Fibroblast of skin of left biceps (primary cell): ENCODE measurements at regions not wholly inside any gene's neighbourhood (a gene's known extent, or its start where the extent isn't known, plus 50 kb on each side); places are given as distances from the start of the nearest gene placed in this dataset.

Experiments
- DNase-seq, 2 experiments: peaks; one replicate each; pipeline ENCODE4 v3.0.0-alpha.2; 2013; ENCODE audit warnings: low read depth in 2 of 2

DNA sequence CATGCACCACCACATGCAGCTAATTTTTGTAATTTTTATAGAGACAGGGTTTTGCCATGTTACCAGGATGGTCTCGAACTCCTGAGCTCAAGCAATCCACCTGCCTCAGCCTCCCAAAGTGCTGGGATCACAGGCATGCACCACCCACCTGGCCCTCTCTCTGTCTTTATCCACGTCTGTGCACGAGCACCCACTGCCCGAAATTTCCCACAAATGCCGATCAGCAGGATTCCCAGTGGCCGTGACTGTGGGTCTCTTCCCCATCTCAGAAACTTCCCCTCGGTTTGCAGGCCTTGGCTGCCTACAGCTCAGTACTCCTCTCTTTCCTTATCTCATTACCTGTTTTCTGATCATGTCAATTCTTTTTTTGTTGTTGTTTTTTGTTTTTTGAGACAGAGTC lies 217.3 kb downstream of the TTC32 start:
- no peak for DNase-seq

DNA sequence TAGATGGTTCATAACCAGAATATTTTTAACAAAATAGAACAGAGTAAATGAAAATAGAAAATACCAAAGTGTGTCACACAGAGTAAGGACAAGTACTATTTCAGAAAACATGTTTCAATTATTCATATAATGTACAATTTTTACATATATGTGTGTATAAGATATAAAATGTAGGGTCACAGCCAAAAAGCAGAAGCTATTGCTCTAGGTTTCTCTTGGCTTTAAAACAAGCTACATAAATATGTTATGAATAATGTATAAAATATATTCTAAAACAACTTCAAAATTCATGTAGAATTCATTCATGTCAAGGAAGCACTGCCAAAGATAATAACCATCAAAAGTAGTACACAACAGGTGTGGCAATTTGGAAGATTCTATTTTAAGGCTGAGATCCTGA lies 218.2 kb downstream of the TTC32 start:
- no peak for DNase-seq

DNA sequence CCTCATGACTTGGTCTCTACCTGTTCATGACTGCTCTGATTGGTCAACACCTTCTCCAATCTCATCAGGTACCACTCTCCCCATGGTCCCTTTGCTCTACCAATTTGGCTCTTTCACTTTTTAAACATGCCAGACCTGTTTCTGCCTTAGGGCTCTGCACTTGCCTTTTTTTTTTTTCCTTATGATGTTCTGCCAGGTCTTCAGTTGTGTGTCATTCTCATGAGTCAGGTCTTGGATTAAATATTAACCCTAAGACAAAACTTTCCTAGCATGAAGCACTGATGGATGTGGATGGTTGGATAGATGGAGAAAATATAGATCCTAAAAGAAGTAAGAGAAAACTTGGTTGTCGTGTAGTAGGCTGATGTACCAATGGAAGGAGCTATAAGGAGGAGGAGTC lies 219.3 kb downstream of the TTC32 start:
- DNase-seq = no peak

DNA sequence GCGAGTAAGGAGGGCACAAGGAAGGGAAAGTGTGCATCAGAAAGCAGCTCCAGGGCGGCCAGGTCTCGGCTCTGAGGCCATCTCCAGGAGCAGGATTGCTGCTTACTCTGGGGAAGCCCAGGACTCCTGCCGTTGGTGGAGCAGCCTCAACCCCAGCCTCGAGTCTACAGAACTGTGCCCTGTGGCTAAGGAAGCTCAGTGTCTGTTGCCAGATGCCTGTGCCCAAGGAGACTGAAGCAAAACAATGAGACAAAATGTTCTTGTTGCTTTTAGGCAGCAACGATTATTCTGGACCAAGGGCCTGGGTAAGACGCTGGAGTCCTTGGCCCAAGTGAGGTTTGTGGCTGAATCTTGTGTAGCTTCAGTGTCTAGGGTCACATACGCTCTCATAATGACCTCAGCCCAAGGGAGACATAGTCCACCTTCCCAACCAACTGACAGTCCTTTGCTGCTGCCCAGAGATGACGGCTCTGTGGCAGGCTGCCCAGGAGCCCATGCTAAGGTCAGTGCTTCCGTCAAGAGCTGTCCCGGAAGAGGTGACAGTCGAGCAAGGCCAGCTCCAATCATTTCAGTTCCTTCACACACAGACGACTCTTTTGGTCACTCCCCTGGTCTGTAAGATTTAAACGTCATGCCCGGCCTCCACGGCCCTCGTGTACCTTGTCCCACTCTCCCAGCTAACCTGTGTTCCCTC lies 223.8 kb downstream of the TTC32 start:
- DNase-seq = no peak

DNA sequence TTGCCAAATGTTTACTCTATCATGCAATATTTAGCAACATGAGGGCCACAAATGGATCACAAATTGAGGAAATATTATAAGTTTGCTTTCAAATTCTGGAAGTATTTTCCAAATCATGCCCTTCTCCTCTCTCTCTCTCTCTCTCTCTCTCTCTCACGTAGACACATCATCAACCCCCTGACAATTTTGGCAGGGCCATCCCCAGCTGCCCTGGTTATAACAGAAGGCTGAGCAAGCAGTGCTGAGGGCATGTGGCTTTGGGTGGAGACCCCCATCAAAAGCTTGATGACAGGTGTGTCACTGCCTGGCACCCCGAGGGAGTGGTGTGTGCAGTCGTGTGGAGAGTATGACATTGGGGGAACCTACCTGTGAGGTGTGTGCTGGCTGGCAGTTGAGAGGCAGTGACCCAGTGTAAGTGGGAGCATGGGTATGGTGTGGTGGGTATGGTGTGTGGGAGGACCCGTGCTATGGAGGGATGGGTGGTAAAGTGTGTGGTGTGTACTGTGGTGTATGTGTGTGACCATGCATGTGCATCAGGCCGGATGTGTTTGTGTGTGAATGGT lies 224.5 kb downstream of the TTC32 start:
- no peak for DNase-seq

DNA sequence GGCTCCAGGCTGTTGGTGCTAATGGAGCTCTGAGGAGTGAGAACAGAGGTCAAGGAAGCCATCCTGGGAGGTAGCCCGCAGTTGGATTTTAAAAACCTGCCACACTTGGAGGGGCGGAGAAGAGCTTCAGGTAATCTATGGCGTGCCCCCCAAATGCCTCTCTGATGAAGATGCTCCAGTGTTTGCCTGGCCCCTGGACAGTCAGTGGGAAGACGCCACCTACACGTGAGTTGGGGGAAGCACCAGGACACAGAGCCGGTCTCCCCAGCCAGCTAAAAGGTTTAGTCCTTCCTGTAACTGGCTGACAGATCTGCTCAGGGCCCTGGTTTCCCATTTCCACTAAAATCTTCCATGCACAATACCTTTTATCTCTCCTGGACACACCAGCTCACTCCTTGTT lies 225.0 kb downstream of the TTC32 start:
- no peak for DNase-seq

DNA sequence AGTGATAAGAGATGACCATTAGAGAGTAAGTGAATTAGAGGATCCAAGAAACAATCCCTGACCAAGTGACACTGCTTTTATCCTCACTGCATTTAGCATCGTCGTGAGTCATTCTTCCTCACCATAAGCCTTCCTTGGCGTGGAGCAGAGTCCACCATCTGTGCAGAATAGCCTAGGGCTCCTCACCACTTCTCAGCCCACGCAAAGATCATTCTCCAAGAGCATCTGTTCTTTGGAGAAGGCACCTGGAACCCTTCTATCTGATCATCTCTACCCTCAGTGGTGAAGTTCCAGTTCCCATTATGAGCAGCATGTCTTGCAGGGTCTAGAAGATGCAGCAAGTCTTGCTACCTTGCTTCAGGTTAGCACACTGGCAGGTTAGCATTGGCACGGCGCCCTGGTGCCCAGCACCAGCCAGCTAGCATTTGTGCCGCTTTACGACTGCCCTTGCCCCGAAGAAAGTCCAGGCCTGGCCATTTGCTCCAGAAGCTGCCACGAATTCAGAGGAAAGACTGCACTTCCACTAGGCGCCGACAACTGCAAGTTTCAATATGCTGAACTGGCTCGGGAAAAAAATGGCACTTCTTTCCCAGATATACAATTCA lies 225.8 kb downstream of the TTC32 start:
- DNase-seq = no peak

DNA sequence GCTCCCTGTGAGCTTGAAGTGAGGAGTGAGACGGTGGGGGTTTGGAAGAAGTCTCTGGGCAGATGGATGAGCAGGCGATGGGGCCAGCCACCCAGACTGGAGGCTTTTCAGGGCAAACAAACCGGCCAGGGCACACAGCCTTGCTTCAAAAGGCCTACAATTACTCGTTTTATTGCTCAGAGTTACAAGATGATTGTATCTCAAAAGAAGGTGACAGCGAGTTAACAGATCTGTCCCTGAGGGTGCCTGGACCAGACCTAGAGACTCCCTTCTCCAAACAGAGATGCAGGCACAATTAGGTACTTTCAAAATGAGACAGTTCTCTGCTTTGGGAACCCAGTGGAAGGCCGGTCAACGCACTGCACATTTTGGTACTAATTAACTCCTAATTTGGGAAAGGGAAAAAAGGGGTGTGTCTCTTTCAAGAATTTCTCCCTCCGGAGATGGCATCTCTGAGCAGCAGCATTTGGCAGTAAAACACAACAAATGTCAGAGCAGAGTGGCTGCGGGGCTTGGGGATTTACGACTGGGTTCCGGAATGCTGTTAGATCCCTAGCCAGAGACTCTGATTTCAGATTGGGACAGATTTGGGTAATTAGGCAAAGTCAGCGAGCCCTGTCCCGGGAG lies 226.7 kb downstream of the TTC32 start:
- DNase-seq = no peak

DNA sequence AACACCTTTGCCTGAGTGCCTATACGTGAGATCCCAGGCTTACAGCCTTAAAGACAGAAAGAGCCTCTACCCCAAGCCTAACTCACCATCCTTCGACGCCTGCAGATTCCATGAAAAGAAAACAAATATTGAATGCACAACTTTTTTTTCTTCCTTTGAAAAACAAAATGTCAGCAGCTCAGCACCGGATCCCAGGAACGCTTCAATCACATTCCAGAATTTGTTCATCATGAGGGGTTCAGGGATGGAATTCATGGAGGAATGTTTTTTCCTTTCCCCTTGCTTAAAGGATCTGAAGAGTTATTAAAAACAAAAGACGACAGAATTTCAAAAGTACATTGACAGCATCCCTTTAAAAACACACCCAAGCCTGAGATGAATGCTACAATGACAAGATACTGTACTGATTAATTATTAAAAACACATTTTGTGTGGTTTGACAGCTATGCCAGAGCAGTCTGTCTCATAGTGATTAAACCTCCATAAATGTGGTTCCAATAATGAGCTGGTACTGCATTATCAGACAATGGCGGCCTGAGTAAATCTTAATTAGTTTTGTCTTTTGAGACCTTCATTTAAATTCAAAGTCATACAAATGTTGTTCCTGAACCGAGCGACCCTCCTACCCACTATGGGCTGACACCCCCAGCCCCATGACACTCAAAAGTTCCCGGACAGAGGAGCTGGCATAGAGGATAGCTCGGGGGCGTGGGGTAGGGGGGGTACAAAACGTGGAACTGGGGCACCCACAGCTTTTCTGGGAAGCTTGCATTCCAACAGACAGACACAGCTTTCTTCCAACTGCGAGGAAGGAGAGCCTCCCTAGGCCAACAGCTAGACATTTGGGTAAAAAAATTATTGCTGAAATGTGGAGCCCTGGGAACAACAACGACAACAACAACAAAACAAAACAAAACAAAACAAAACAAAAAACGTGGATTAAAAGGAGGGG lies 227.5 kb downstream of the TTC32 start:
- DNase-seq = peak; percentile 78 to 80

DNA sequence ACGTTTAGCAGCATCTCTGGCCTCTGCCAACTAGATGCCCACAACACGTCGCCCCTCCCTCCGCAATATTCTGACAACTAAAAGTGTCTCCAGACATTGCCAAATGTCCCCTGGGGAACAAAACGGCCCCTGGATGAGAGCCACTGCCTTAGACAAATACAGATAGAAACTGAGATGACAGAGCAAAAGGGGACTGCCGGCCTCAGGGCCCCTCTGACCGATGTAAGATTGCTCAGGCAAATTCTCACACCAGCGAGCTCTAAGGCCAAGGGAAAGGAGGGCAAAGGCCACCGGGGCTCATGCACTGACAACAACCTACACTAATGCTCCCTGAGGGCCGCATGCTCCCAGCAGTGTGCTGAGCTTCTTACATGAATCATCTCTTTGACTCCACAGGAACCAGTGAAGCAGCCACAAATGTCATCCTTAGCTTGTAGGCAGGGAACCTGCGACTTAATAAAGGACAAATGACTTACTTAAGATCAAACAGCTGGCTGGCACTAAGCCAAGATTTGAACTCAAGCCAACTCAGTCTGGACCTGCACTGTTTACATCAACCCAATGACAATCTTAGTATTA lies 228.5 kb downstream of the TTC32 start:
- no peak for DNase-seq

DNA sequence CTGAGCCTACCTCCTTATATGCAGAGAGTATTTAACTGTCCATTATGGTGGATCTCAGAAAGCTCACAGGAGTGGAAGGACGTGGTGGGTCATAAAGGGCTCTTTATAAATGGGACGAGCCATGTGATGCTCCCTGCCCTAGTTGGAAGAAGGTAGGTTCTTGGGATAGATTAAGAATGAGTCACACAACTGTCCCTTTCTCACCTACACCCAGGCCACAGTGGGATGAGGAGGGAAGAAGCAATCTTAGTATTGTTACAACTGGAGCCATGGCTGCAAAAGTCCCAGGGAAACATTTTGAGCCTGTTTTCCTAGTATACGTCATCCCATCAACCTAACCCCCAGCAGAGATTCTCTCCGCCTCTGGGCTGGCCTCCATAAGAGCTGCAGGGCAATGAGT lies 229.9 kb downstream of the TTC32 start:
- no peak for DNase-seq

DNA sequence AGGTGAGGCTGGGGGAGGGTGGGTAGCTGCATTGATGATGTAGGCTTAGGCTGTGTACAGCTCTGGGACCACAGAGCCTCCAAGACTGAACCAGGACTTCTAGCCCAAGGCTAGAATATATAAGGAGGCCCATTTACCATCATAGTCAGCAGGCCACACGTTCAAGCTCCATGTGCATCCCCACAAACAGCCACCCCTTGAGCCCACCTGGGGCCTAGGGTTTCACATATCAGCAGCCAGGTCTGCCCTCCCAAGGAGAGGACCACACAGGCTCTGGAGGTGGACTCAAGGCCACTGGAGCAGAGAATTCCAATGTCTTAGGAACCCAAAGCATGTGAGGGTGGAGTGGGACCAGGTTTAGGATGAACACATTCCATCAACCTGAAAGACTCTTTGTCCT lies 230.5 kb downstream of the TTC32 start:
- no peak for DNase-seq

DNA sequence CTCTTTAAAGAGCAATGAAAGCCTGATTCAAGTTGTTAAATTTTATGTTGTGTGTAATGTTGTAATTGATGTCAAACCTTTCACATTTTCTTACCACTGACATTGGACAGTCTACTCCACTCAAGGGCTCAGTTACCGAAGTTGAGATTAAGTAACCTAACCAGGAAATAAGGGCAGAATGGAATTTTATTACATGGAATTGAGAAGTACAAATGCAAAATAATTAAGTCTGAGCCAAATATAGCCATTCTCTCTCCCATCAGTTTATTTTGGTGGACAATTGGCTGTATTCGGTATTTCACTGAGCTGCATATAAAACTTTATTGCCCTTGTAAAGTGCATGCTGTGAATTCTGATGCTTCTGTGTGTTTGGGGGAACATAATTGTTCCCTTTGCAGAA lies 231.5 kb downstream of the TTC32 start:
- DNase-seq = no peak

DNA sequence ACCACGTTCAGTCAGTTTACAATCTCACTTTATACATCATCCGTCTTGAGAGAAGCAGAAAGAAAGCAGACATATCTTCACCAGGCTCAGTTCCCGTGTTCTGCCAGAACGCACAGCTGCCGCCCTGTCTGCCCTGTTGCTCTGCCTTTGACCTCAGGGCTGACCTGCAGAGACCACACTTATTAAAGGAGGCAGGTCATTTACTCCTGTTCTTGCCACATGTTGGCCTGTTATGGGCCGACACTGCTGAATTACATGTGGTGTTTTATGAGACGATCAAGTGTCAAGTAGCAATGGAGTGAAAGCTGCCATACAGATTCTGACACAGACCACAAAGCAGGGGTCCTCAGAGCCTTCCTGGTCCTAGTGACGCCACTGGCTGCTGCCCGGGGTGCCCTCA lies 232.2 kb downstream of the TTC32 start:
- DNase-seq = no peak

DNA sequence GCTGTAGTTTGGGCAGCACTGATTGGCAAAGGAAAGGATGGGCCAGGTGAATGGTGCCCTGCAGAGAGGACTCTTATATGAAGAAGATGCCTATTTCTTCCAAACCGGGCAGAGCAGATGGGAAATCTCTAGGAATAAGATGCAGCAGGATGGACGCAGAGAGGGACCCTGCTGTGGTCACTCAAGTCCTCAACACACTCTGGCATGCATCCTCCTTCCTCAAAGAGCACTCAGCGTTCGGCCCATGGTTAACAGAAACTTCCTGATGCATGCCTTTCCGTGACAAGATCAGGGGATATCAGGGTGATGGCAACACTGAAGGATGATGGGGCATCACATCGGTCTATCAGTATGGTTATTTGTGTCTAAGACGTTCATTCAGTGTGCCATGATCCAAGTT lies 232.7 kb downstream of the TTC32 start:
- no peak for DNase-seq

DNA sequence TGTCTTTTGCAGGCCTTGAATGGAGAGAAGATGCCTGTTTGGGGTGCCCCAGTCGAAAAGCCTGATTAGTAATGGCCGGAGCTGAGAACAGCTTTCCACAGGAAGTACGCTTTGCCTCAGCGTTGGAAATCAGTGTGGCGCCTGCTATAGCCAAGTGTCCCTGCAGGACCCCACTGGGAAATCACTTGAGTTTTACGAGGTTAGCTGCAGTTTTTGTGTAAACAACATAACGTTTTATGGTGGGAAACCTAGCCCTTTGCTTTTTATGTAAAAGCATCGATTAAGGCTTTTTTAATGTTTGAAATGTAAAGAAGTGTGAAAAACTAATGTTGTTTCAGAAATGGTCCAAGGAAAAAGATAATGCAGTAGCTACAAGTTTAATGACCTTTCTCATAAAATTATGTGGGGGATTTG lies 234.2 kb downstream of the TTC32 start:
- DNase-seq = no peak

DNA sequence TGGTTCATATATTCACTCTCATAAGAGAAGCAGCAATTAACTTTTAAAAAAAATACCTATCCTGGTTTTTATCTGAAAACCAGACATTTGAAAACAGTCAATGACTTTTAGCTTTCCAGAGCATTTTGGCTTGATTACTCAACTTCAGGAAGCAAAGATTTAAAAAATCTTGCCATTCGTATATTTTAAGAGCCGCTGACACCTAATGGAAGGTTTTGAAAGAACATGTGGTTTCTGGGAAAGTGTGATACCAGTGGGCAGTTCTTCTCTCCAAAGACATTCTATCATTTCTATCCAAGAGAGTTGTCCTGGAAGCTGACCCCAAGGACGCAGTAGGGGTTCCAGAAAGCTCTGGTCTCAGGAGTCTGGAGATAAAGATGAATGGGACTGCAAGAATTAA lies 234.7 kb downstream of the TTC32 start:
- DNase-seq = no peak

DNA sequence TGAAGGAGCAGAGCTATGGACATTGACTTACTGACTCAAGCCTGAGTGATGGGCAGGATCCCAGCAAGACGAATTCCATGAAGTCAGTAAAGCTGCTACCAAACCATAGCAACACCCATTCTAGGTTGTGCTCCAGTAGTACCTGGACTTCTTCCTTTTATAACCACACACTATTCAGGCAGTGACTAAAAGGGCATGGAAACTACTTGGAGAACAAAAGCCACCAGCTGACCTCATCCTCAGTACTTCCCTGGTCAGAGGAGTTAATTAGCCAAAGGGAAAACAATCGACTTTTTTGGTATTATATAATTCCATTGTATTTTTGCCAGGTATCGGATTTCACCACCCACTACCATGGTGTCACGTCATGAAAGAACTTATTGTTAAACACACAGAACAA lies 237.1 kb downstream of the TTC32 start:
- no peak for DNase-seq

DNA sequence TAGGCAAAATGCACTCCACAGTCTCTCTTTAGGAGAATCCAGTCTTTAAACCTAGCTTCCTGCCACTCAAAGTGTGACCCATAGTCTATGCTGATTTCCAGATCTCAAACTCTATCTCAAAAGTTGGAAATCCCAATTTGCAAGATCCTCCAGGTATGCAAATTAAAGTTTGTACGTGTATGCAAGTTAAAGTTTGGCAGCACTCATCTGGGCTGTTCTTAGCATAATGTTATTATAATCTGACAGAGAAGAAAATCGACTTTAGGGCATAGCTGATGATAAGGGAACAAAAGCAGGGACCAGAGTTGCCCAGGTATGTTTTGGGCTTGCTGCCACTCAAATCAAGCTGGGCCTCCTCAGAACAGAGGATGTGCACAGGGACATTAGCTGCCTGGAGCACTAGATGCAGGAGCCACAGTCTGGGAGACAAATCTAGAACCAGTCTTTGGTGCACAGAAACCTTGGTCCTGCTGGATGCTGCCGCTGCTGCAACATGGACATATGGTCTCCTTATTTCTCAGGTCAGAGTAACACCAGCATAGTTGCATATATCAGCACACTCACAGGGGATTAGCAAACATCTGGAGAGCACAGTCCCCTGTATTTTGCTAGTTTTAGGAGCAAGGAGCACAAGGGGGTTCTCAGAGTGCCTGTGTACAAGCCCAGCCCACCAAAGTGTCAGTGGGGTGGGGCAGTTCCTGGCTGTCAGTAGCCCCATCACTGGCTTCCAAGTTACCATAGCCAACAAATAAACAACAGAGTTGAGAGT lies 242.6 kb downstream of the TTC32 start:
- no peak for DNase-seq

DNA sequence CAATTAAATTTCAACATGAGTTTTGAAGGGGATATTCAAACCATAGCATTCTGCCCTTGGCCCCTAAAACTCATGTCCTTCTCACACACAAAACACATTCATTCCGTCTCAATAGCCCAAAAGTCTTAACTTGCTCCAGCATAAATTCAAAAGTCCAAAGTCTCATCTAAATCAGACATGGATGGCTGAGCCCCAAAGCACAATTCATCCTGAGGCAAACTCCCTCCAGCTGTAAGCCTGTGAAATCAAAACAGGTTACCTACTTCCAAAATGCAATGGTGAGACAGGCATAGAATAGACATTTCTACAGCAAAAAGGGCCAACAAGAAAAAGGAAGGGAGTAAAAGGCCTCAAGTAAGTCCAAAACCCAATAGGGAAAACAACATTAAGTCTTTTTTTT lies 245.8 kb downstream of the TTC32 start:
- no peak for DNase-seq
